Effector memory CD4-positive, alpha-beta T cell (primary cell): ENCODE measurements at regions not wholly inside any gene's neighbourhood (a gene's known extent, or its start where the extent isn't known, plus 50 kb on each side); places are given as distances from the start of the nearest gene placed in this dataset.

ENCODE experiments used
- DNase-seq, 3 donors: peaks; one replicate each; pipeline ENCODE4 v3.0.0-alpha.2; 2020
- H3K27ac ChIP-seq: 2 replicates; pipeline ENCODE4 v1.7.0; 2013; ENCODE audit warnings: mild to moderate bottlenecking, low read length, moderate library complexity; ENCODE audit not compliant: insufficient read depth, poor library complexity, severe bottlenecking
- H3K27me3 ChIP-seq: replicated peaks from 2 replicates; pipeline ENCODE4 v1.7.0; 2013; ENCODE audit warnings: mild to moderate bottlenecking, low read length; ENCODE audit not compliant: insufficient read depth, control insufficient read depth, poor library complexity, severe bottlenecking
- H3K36me3 ChIP-seq: 2 replicates; pipeline ENCODE4 v1.7.0; 2013; ENCODE audit warnings: mild to moderate bottlenecking, low read length, moderate library complexity; ENCODE audit not compliant: control insufficient read depth, insufficient read depth
- H3K4me1 ChIP-seq: 2 replicates; pipeline ENCODE4 v1.7.0; 2013; ENCODE audit warnings: low read length, mild to moderate bottlenecking; ENCODE audit not compliant: control insufficient read depth, insufficient read depth, poor library complexity, severe bottlenecking
- H3K4me3 ChIP-seq: 2 replicates; pipeline ENCODE4 v1.7.0; 2013; ENCODE audit warnings: low read length, low read depth, mild to moderate bottlenecking; ENCODE audit not compliant: insufficient read depth, poor library complexity, severe bottlenecking
- H3K9me3 ChIP-seq: 2 replicates; pipeline ENCODE4 v1.7.0; 2013; ENCODE audit warnings: mild to moderate bottlenecking, low read length, moderate library complexity; ENCODE audit not compliant: control insufficient read depth

GRCh38 chr3:16058521-16058920 lies 116.0 kb upstream of the GALNT15 start:
- no peak for DNase-seq
- no peaks in the 10 kb centered on the region for H3K9me3 ChIP-seq
- no peaks in the 10 kb centered on the region for H3K27me3 ChIP-seq
- H3K4me3 ChIP-seq, result no peak overlapping the region
- no peaks in the 10 kb centered on the region for H3K36me3 ChIP-seq
- no peaks in the 10 kb centered on the region for H3K4me1 ChIP-seq
- H3K27ac ChIP-seq, result no peak overlapping the region

GRCh38 chr3:16059081-16059537 lies 115.4 kb upstream of the GALNT15 start:
- no peaks in the 10 kb centered on the region for H3K4me1 ChIP-seq
- no peak overlapping the region for H3K27ac ChIP-seq
- no peaks in the 10 kb centered on the region for H3K27me3 ChIP-seq
- H3K4me3 ChIP-seq, result no peak overlapping the region
- H3K36me3 ChIP-seq, result no peaks in the 10 kb centered on the region
- DNase-seq, result no peak
- H3K9me3 ChIP-seq, result no peaks in the 10 kb centered on the region

GRCh38 chr3:16059711-16060357 lies 114.6 kb upstream of the GALNT15 start:
- H3K9me3 ChIP-seq, result no peaks in the 10 kb centered on the region
- H3K36me3 ChIP-seq, result no peaks in the 10 kb centered on the region
- H3K27ac ChIP-seq, result no peak overlapping the region
- H3K4me3 ChIP-seq, result no peak overlapping the region
- DNase-seq, result no peak
- H3K4me1 ChIP-seq, result no peaks in the 10 kb centered on the region
- H3K27me3 ChIP-seq, result no peaks in the 10 kb centered on the region

- no peaks in the 10 kb centered on the region for H3K4me1 ChIP-seq
- no peak overlapping the region for H3K27ac ChIP-seq
- no peaks in the 10 kb centered on the region for H3K27me3 ChIP-seq
- DNase-seq, result no peak
- H3K36me3 ChIP-seq, result no peaks in the 10 kb centered on the region
- no peak overlapping the region for H3K4me3 ChIP-seq
- H3K9me3 ChIP-seq, result no peaks in the 10 kb centered on the region
These were observed 114.1 kb upstream of the GALNT15 start for GRCh38 chr3:16060358-16060852.

GRCh38 chr3:16060945-16061344 lies 113.5 kb upstream of the GALNT15 start:
- Histone ChIP-seq H3K27me3 (no peaks in the 10 kb centered on the region), H3K9me3 (no peaks in the 10 kb centered on the region), H3K4me1 (no peaks in the 10 kb centered on the region), H3K4me3 (no peak overlapping the region), H3K36me3 (no peaks in the 10 kb centered on the region), H3K27ac (no peak overlapping the region)
- no peak for DNase-seq

GRCh38 chr3:16061491-16061890 lies 113.0 kb upstream of the GALNT15 start:
- DNase-seq, result no peak
- H3K4me3 ChIP-seq, result no peak overlapping the region
- no peak overlapping the region for H3K27ac ChIP-seq
- no peaks in the 10 kb centered on the region for H3K9me3 ChIP-seq
- no peaks in the 10 kb centered on the region for H3K27me3 ChIP-seq
- H3K4me1 ChIP-seq, result no peaks in the 10 kb centered on the region
- no peaks in the 10 kb centered on the region for H3K36me3 ChIP-seq

GRCh38 chr3:16063603-16064002 lies 110.9 kb upstream of the GALNT15 start:
- no peak overlapping the region for H3K27ac ChIP-seq

GRCh38 chr3:16064642-16065414 lies 109.7 kb upstream of the GALNT15 start:
- no peak overlapping the region for H3K4me3 ChIP-seq
- no peak for DNase-seq
- H3K27me3 ChIP-seq, result no peaks in the 10 kb centered on the region
- H3K9me3 ChIP-seq, result no peaks in the 10 kb centered on the region
- H3K4me1 ChIP-seq, result no peaks in the 10 kb centered on the region
- no peak overlapping the region for H3K27ac ChIP-seq
- no peaks in the 10 kb centered on the region for H3K36me3 ChIP-seq

More at GRCh38 chr3:16063603-16064002, 110.9 kb upstream of the GALNT15 start:
- Histone ChIP-seq H3K9me3 (no peaks in the 10 kb centered on the region), H3K36me3 (no peaks in the 10 kb centered on the region), H3K4me1 (no peaks in the 10 kb centered on the region), H3K4me3 (no peak overlapping the region), H3K27me3 (no peaks in the 10 kb centered on the region)
- DNase-seq, result no peak

- Histone ChIP-seq H3K27ac (no peak overlapping the region), H3K4me1 (no peaks in the 10 kb centered on the region), H3K27me3 (no peaks in the 10 kb centered on the region), H3K36me3 (no peaks in the 10 kb centered on the region), H3K4me3 (no peak overlapping the region), H3K9me3 (no peaks in the 10 kb centered on the region)
- no peak for DNase-seq
These were observed 107.9 kb upstream of the GALNT15 start for GRCh38 chr3:16066545-16066944.

- Histone ChIP-seq H3K36me3 (no peaks in the 10 kb centered on the region), H3K27me3 (no peaks in the 10 kb centered on the region), H3K27ac (no peak overlapping the region), H3K9me3 (no peaks in the 10 kb centered on the region), H3K4me1 (no peaks in the 10 kb centered on the region), H3K4me3 (no peak overlapping the region)
- DNase-seq, result no peak
These were observed 107.5 kb upstream of the GALNT15 start for GRCh38 chr3:16066975-16067374.
